ENCODE measurements at regions not wholly inside any gene's neighbourhood (a gene's known extent, or its start where the extent isn't known, plus 50 kb on each side); places are given as distances from the start of the nearest gene placed in this dataset.

DNA sequence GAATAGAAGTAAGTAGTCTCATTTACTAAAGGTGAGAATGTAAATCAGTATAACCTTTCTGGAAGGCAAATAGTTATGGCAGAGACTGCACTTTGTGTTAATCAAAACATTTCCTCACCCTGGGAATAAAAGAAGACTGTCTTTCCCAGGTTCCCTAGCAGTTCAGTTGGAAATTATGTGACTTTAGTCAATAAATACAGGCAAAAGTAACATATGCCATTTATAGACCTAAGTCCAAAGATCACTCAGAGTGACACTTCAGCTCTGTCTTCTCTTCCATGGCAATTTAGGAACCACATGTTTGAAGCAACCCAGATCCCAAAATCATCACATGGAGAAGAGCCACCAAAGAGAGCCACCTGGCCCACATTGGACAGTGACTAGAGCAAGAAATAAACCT lies 160.7 kb upstream of the SV2C start:
- TF ChIP-seq, protein P1, sequence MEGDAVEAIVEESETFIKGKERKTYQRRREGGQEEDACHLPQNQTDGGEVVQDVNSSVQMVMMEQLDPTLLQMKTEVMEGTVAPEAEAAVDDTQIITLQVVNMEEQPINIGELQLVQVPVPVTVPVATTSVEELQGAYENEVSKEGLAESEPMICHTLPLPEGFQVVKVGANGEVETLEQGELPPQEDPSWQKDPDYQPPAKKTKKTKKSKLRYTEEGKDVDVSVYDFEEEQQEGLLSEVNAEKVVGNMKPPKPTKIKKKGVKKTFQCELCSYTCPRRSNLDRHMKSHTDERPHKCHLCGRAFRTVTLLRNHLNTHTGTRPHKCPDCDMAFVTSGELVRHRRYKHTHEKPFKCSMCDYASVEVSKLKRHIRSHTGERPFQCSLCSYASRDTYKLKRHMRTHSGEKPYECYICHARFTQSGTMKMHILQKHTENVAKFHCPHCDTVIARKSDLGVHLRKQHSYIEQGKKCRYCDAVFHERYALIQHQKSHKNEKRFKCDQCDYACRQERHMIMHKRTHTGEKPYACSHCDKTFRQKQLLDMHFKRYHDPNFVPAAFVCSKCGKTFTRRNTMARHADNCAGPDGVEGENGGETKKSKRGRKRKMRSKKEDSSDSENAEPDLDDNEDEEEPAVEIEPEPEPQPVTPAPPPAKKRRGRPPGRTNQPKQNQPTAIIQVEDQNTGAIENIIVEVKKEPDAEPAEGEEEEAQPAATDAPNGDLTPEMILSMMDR (IDR thresholded peaks at IDR 0.05), result no peak
- TF ChIP-seq POLR2A (IDR thresholded peaks at IDR 0.05), result no peak
